ENCODE measurements at regions not wholly inside any gene's neighbourhood (a gene's known extent, or its start where the extent isn't known, plus 50 kb on each side); places are given as distances from the start of the nearest gene placed in this dataset.

GRCh38 chr3:178200316-178200715, 335.9 kb upstream of the KCNMB2 start:
- TF ChIP-seq NR2F2 (IDR thresholded peaks at IDR 0.05): no peak
- no peak for TF ChIP-seq MAX (IDR thresholded peaks at IDR 0.05)
- TF ChIP-seq ZBTB33 (IDR thresholded peaks at IDR 0.05): no peak
- TF ChIP-seq TAF1 (conservative IDR thresholded peaks at IDR 0.05): no peak
- TF ChIP-seq GABPA (IDR thresholded peaks at IDR 0.05 in 1 of 2, conservative IDR thresholded peaks at IDR 0.05 in 1 of 2): no peak
- TF ChIP-seq RAD21 (IDR thresholded peaks at IDR 0.05): no peak
- no peak for TF ChIP-seq EGR1 (IDR thresholded peaks at IDR 0.05; ENCODE audit: low read depth in 2 of 2)
- TF ChIP-seq ATF3 (IDR thresholded peaks at IDR 0.05): no peak
- no peak for TF ChIP-seq FOXA2 (IDR thresholded peaks at IDR 0.05)
- no peak for TF ChIP-seq JUND (IDR thresholded peaks at IDR 0.05)
- no peak for TF ChIP-seq RXRA (IDR thresholded peaks at IDR 0.05)
- TF ChIP-seq CTCF (IDR thresholded peaks at IDR 0.05; ENCODE audit: low read depth, low read length, missing input control): no peak
- Histone ChIP-seq H3K36me3 (ENCODE audit: control insufficient read depth in 4 of 4, insufficient read depth in 3 of 4, low read depth in 1 of 4, low read length in 3 of 4) (no peaks in the 10 kb centered on the region), H3K27ac (ENCODE audit: low read depth in 1 of 2, low read length in 2 of 2) (no peak overlapping the region), H3K4me3 (ENCODE audit: low read depth in 1 of 3, low read length in 3 of 3) (no peak overlapping the region), H3K27me3 (ENCODE audit: control insufficient read depth in 4 of 4, insufficient read depth in 4 of 4, low read length in 3 of 4) (no peaks in the 10 kb centered on the region), H3K9me3 (ENCODE audit: control insufficient read depth in 4 of 4, low read length in 3 of 4) (no peaks in the 10 kb centered on the region), H3K4me1 (ENCODE audit: control insufficient read depth in 4 of 4, insufficient read depth in 4 of 4, low read length in 3 of 4) (no peaks in the 10 kb centered on the region), H3K9ac (ENCODE audit: low read depth in 1 of 2, low read length in 2 of 2) (no peak overlapping the region)
- WGBS: 93% methylated on average over 5 of the region's 5 CpGs
- no peak for DNase-seq (ENCODE audit: low spot score)

GRCh38 chr3:178201714-178202113, 334.5 kb upstream of the KCNMB2 start:
- H3K27me3 ChIP-seq (ENCODE audit: control insufficient read depth in 4 of 4, insufficient read depth in 4 of 4, low read length in 3 of 4): no peaks in the 10 kb centered on the region
- no peak overlapping the region for H3K9ac ChIP-seq (ENCODE audit: low read depth in 1 of 2, low read length in 2 of 2)
- 95% methylated on average over 1 of the region's 1 CpG for WGBS
- H3K9me3 ChIP-seq (ENCODE audit: control insufficient read depth in 4 of 4, low read length in 3 of 4): no peaks in the 10 kb centered on the region
- H3K36me3 ChIP-seq (ENCODE audit: control insufficient read depth in 4 of 4, insufficient read depth in 3 of 4, low read depth in 1 of 4, low read length in 3 of 4): no peaks in the 10 kb centered on the region
- no peak overlapping the region for H3K4me3 ChIP-seq (ENCODE audit: low read depth in 1 of 3, low read length in 3 of 3)
- DNase-seq (ENCODE audit: low spot score): no peak
- no peak overlapping the region for H3K27ac ChIP-seq (ENCODE audit: low read depth in 1 of 2, low read length in 2 of 2)
- no peaks in the 10 kb centered on the region for H3K4me1 ChIP-seq (ENCODE audit: control insufficient read depth in 4 of 4, insufficient read depth in 4 of 4, low read length in 3 of 4)
- TF ChIP-seq MAX (IDR thresholded peaks at IDR 0.05) (no peak), SP1 (IDR thresholded peaks at IDR 0.05) (no peak), RAD21 (IDR thresholded peaks at IDR 0.05) (no peak), RXRA (IDR thresholded peaks at IDR 0.05) (no peak), EGR1 (IDR thresholded peaks at IDR 0.05; ENCODE audit: low read depth in 2 of 2) (no peak)

GRCh38 chr3:178202194-178202593, 334.0 kb upstream of the KCNMB2 start:
- H3K9ac ChIP-seq (ENCODE audit: low read depth in 1 of 2, low read length in 2 of 2): no peak overlapping the region
- DNase-seq (ENCODE audit: low spot score): no peak
- H3K9me3 ChIP-seq (ENCODE audit: control insufficient read depth in 4 of 4, low read length in 3 of 4): no peaks in the 10 kb centered on the region
- WGBS: 50% methylated on average over 3 of the region's 3 CpGs
- H3K4me1 ChIP-seq (ENCODE audit: control insufficient read depth in 4 of 4, insufficient read depth in 4 of 4, low read length in 3 of 4): no peaks in the 10 kb centered on the region
- H3K4me3 ChIP-seq (ENCODE audit: low read depth in 1 of 3, low read length in 3 of 3): no peak overlapping the region
- TF ChIP-seq REST (IDR thresholded peaks at IDR 0.05) (no peak), TAF1 (conservative IDR thresholded peaks at IDR 0.05) (no peak), FOXA1 (IDR thresholded peaks at IDR 0.05) (no peak), NR2F2 (IDR thresholded peaks at IDR 0.05) (peak; percentile 72), RAD21 (IDR thresholded peaks at IDR 0.05) (peak in 1 of 2 donors; percentile 17)
- H3K36me3 ChIP-seq (ENCODE audit: control insufficient read depth in 4 of 4, insufficient read depth in 3 of 4, low read depth in 1 of 4, low read length in 3 of 4): no peaks in the 10 kb centered on the region
- H3K27me3 ChIP-seq (ENCODE audit: control insufficient read depth in 4 of 4, insufficient read depth in 4 of 4, low read length in 3 of 4): no peaks in the 10 kb centered on the region
- no peak overlapping the region for H3K27ac ChIP-seq (ENCODE audit: low read depth in 1 of 2, low read length in 2 of 2)
